NCI-H1436 treated with DMSO at 0.1 percent for 48 hours (cell line): ENCODE measurements at regions not wholly inside any gene's neighbourhood (a gene's known extent, or its start where the extent isn't known, plus 50 kb on each side); places are given as distances from the start of the nearest gene placed in this dataset.
A peak's percentile ranks its signal among the peaks of the same experiment; 100 is the strongest.
"Not testable (repeated sequence)": the region's sequence is repeated elsewhere in the genome, so short reads cannot be mapped to it uniquely, and the experiment has no call there.

Experiments used
- DNase-seq: peaks from one replicate; lab custom pipeline; 2025; lab: John Stamatoyannopoulos, UW

- no peak for DNase-seq
Measured at GRCh38 chrX:22534643-22535042, 261.9 kb downstream of the CBLL2 start.

- DNase-seq = no peak
Measured at GRCh38 chrX:22536746-22537304, 264.1 kb downstream of the CBLL2 start.

GRCh38 chrX:22538580-22538979, 265.9 kb downstream of the CBLL2 start:
- DNase-seq = no peak

- DNase-seq = no peak
Measured at GRCh38 chrX:22541926-22542325, 269.2 kb downstream of the CBLL2 start.

GRCh38 chrX:22542641-22543040, 269.9 kb downstream of the CBLL2 start:
- no peak for DNase-seq

- no peak for DNase-seq
Measured at GRCh38 chrX:22559506-22559905, 286.8 kb downstream of the CBLL2 start.

GRCh38 chrX:22575161-22575845, 302.6 kb downstream of the CBLL2 start:
- no peak for DNase-seq

- no peak for DNase-seq
Measured at GRCh38 chrX:22577181-22577580, 304.5 kb downstream of the CBLL2 start.

GRCh38 chrX:22585831-22586230, 313.1 kb downstream of the CBLL2 start:
- DNase-seq = no peak

- DNase-seq = no peak
Measured at GRCh38 chrX:22589845-22590244, 317.1 kb downstream of the CBLL2 start.

GRCh38 chrX:22594766-22595165, 322.1 kb downstream of the CBLL2 start:
- DNase-seq = no peak

GRCh38 chrX:22603060-22603459, 330.3 kb downstream of the CBLL2 start:
- no peak for DNase-seq

GRCh38 chrX:22609452-22609851, 336.7 kb downstream of the CBLL2 start:
- not testable (repeated sequence) for DNase-seq

- no peak for DNase-seq
Measured at GRCh38 chrX:22616867-22617266, 344.2 kb downstream of the CBLL2 start.

- DNase-seq = no peak
Measured at GRCh38 chrX:22627576-22627975, 354.9 kb downstream of the CBLL2 start.

GRCh38 chrX:22628275-22628674, 355.6 kb downstream of the CBLL2 start:
- no peak for DNase-seq

- DNase-seq = no peak
Measured at GRCh38 chrX:22629105-22629725, 356.5 kb downstream of the CBLL2 start.

GRCh38 chrX:22634083-22634482, 361.4 kb downstream of the CBLL2 start:
- DNase-seq = no peak

- DNase-seq = no peak
Measured at GRCh38 chrX:22634751-22635150, 362.0 kb downstream of the CBLL2 start.

GRCh38 chrX:22648281-22648680, 351.5 kb upstream of the DDX53 start:
- DNase-seq = no peak

GRCh38 chrX:22650691-22651090, 349.1 kb upstream of the DDX53 start:
- DNase-seq = no peak

GRCh38 chrX:22652596-22652995, 347.2 kb upstream of the DDX53 start:
- peak; percentile 32 for DNase-seq

GRCh38 chrX:22660756-22661155, 339.0 kb upstream of the DDX53 start:
- DNase-seq = no peak

- no peak for DNase-seq
Measured at GRCh38 chrX:22662776-22663175, 337.0 kb upstream of the DDX53 start.
